ENCODE measurements at regions not wholly inside any gene's neighbourhood (a gene's known extent, or its start where the extent isn't known, plus 50 kb on each side); places are given as distances from the start of the nearest gene placed in this dataset.

- no peak for DNase-seq
These were observed 245.1 kb upstream of the LRTM1 start for GRCh38 chr3:55172913-55173312.

- DNase-seq: no peak
These were observed 242.6 kb upstream of the LRTM1 start for GRCh38 chr3:55170444-55170843.

GRCh38 chr3:55169608-55170072 is 241.8 kb upstream of the LRTM1 start:
- DNase-seq: no peak

GRCh38 chr3:55169161-55169560 is 241.3 kb upstream of the LRTM1 start:
- no peak for DNase-seq

- DNase-seq: no peak
These were observed 239.9 kb upstream of the LRTM1 start for GRCh38 chr3:55167586-55168317.

- no peak for DNase-seq
These were observed 239.0 kb upstream of the LRTM1 start for GRCh38 chr3:55166576-55167555.

- DNase-seq: no peak
These were observed 238.0 kb upstream of the LRTM1 start for GRCh38 chr3:55165704-55166405.

GRCh38 chr3:55165278-55165677 is 237.4 kb upstream of the LRTM1 start:
- no peak for DNase-seq

GRCh38 chr3:55164876-55165275 is 237.0 kb upstream of the LRTM1 start:
- DNase-seq: no peak

GRCh38 chr3:55164191-55164590 is 236.3 kb upstream of the LRTM1 start:
- DNase-seq: no peak

GRCh38 chr3:55163421-55163820 is 235.6 kb upstream of the LRTM1 start:
- no peak for DNase-seq

- DNase-seq: no peak
These were observed 234.4 kb upstream of the LRTM1 start for GRCh38 chr3:55162031-55162795.

GRCh38 chr3:55161231-55161630 is 233.4 kb upstream of the LRTM1 start:
- no peak for DNase-seq

GRCh38 chr3:55160241-55160983 is 232.6 kb upstream of the LRTM1 start:
- DNase-seq: no peak

- no peak for DNase-seq
These were observed 231.9 kb upstream of the LRTM1 start for GRCh38 chr3:55159711-55160110.

GRCh38 chr3:55159016-55159415 is 231.2 kb upstream of the LRTM1 start:
- no peak for DNase-seq

GRCh38 chr3:55158345-55158744 is 230.5 kb upstream of the LRTM1 start:
- no peak for DNase-seq

GRCh38 chr3:55157731-55158130 is 229.9 kb upstream of the LRTM1 start:
- DNase-seq: no peak

- no peak for DNase-seq
These were observed 229.2 kb upstream of the LRTM1 start for GRCh38 chr3:55156851-55157650.

- no peak for DNase-seq
These were observed 220.2 kb upstream of the LRTM1 start for GRCh38 chr3:55147856-55148720.
